Fibroblast of lung (primary cell): ENCODE measurements at regions not wholly inside any gene's neighbourhood (a gene's known extent, or its start where the extent isn't known, plus 50 kb on each side); places are given as distances from the start of the nearest gene placed in this dataset.

Experiments
- CTCF ChIP-seq, 2 donors: IDR thresholded peaks in 1 of 2; conservative IDR thresholded peaks in 1 of 2; 1 replicate in 1 of 2; 2 replicates in 1 of 2; pipeline ENCODE4 v1.5.1; 2011 to 2012; ENCODE audit warnings: low read length in 2 of 2, control low read depth in 1 of 2, inconsistent platforms in 1 of 2, low read depth in 1 of 2, mild to moderate bottlenecking in 1 of 2
- EZH2 ChIP-seq: IDR thresholded peaks from 2 replicates; pipeline ENCODE4 v1.5.1; 2012; ENCODE audit warnings: low read length, control low read depth, mild to moderate bottlenecking; ENCODE audit errors: missing control alignments

- no peak for TF ChIP-seq CTCF (conservative IDR thresholded peaks at IDR 0.05 in 1 of 2, IDR thresholded peaks at IDR 0.05 in 1 of 2; ENCODE audit: low read depth in 1 of 2, low read length in 2 of 2)
- no peak for TF ChIP-seq EZH2
These were observed 388.7 kb downstream of the CETN3 start for GRCh38 chr5:90020575-90021538.
